Tibial nerve (tissue), 4 donors: ENCODE measurements at regions not wholly inside any gene's neighbourhood (a gene's known extent, or its start where the extent isn't known, plus 50 kb on each side); places are given as distances from the start of the nearest gene placed in this dataset.
"Not testable (repeated sequence)": the region's sequence is repeated elsewhere in the genome, so short reads cannot be mapped to it uniquely, and the experiment has no call there.

Source experiments
- DNase-seq, 2 donors: peaks; one replicate each; pipeline ENCODE4 v3.0.0-alpha.2; 2019; ENCODE audit warnings: low spot score in 2 of 2
- H3K27ac ChIP-seq, 4 donors: fragments of 200-600 bp; sonication (generic) in 3 of 4; one replicate each; pipeline ENCODE4 v1.5.1; 2017 to 2019; ENCODE audit warnings: mild to moderate bottlenecking in 1 of 4
- H3K27me3 ChIP-seq, 2 donors: fragments of 200-600 bp; sonication (generic) in 1 of 2; one replicate each; pipeline versions ENCODE4 v1.5.1 to v1.6.0; 2017 to 2019
- H3K36me3 ChIP-seq, 3 donors: fragments of 200-600 bp; sonication (generic); one replicate each; pipeline ENCODE4 v1.5.1; 2018 to 2019
- H3K4me1 ChIP-seq, 4 donors: fragments of 200-600 bp; sonication (generic) in 3 of 4; one replicate each; pipeline ENCODE4 v1.5.1; 2017 to 2019
- H3K4me3 ChIP-seq, 4 donors: fragments of 200-600 bp; sonication (generic) in 3 of 4; one replicate each; pipeline ENCODE4 v1.5.1; 2017 to 2019; ENCODE audit warnings: mild to moderate bottlenecking in 1 of 4, moderate library complexity in 1 of 4
- H3K9me3 ChIP-seq, 4 donors: fragments of 200-600 bp; sonication (generic) in 3 of 4; one replicate each; pipeline ENCODE4 v1.5.1; 2017 to 2019
- CTCF ChIP-seq, 5 experiments: fragments of 200-600 bp in 3 of 5; fragments of 450-650 bp in 2 of 5; sonication (generic) in 3 of 5; IDR thresholded peaks; one replicate each; pipeline ENCODE4 v1.5.1; 2016 to 2019; ENCODE audit warnings: antibody characterized with exemption in 5 of 5, mild to moderate bottlenecking in 3 of 5, moderate library complexity in 2 of 5
- EP300 ChIP-seq, 2 donors: sonication (generic); formaldehyde crosslinking; IDR thresholded peaks; one replicate each; pipeline ENCODE4 v1.6.1; 2017; ENCODE audit warnings: antibody characterized with exemption in 2 of 2, mild to moderate bottlenecking in 1 of 2
- POLR2A ChIP-seq, 2 donors: fragments of 450-650 bp; IDR thresholded peaks; one replicate each; pipeline ENCODE4 v1.6.1; 2017; ENCODE audit warnings: antibody characterized with exemption in 2 of 2, mild to moderate bottlenecking in 2 of 2, moderate library complexity in 2 of 2
- WGBS, 2 donors: methylation state at CpG; one replicate each; pipeline ENCODE4 v1.1.5; 2018; 5-methylcytosine and 5-hydroxymethylcytosine counted together

GRCh38 chr4:75321484-75321883 lies 192.7 kb downstream of the RCHY1 start:
- Histone ChIP-seq H3K27me3 (no peaks in the 10 kb centered on the region), H3K27ac (no peak overlapping the region), H3K9me3 (peaks cover 0 to 2% (median 0%) of the 10 kb centered on the region in 4 donors), H3K36me3 (no peaks in the 10 kb centered on the region), H3K4me1 (no peaks in the 10 kb centered on the region), H3K4me3 (no peak overlapping the region)
- no peak for TF ChIP-seq EP300 (IDR thresholded peaks at IDR 0.05)
- TF ChIP-seq POLR2A (IDR thresholded peaks at IDR 0.05), result no peak
- no peak for DNase-seq
- WGBS, 2 donors, result 66 to 73% methylated on average over 5 of the region's 5 CpGs

- 85 to 95% methylated on average over 10 of the region's 10 CpGs for WGBS, 2 donors
- not testable (repeated sequence) for H3K27me3 ChIP-seq
These were observed 196.6 kb downstream of the RCHY1 start for GRCh38 chr4:75317641-75318040.

GRCh38 chr4:75308049-75308448 lies 206.2 kb downstream of the RCHY1 start:
- DNase-seq, result no peak
- Histone ChIP-seq H3K27ac (no peak overlapping the region), H3K4me1 (no peaks in the 10 kb centered on the region), H3K36me3 (no peaks in the 10 kb centered on the region), H3K9me3 (peaks cover 0 to 19% (median 0%) of the 10 kb centered on the region in 4 donors), H3K27me3 (no peaks in the 10 kb centered on the region), H3K4me3 (no peak overlapping the region)
- TF ChIP-seq CTCF (IDR thresholded peaks at IDR 0.05) (no peak), EP300 (IDR thresholded peaks at IDR 0.05) (no peak), POLR2A (IDR thresholded peaks at IDR 0.05) (no peak)
- WGBS, 2 donors, result 25 to 52% methylated on average over 1 of the region's 1 CpG

More at GRCh38 chr4:75317641-75318040, 196.6 kb downstream of the RCHY1 start:
- peaks cover 0 to 30% (median 0%) of the 10 kb centered on the region in 4 donors for H3K9me3 ChIP-seq
- H3K27ac ChIP-seq, H3K36me3 ChIP-seq, H3K4me3 ChIP-seq, DNase-seq, H3K4me1 ChIP-seq: not testable (repeated sequence)

- H3K4me1 ChIP-seq, result no peaks in the 10 kb centered on the region
- H3K36me3 ChIP-seq, result no peaks in the 10 kb centered on the region
- H3K9me3 ChIP-seq, result peaks cover 0 to 17% (median 0%) of the 10 kb centered on the region in 4 donors
- no peaks in the 10 kb centered on the region for H3K27me3 ChIP-seq
- TF ChIP-seq POLR2A (IDR thresholded peaks at IDR 0.05) (no peak), CTCF (IDR thresholded peaks at IDR 0.05) (no peak)
- DNase-seq, result no peak
- WGBS, 2 donors, result 64 to 72% methylated on average over 3 of the region's 3 CpGs
- H3K4me3 ChIP-seq, result no peak overlapping the region
- H3K27ac ChIP-seq, result no peak overlapping the region
These were observed 207.7 kb downstream of the RCHY1 start for GRCh38 chr4:75306506-75306905.

GRCh38 chr4:75302648-75303047 lies 211.6 kb downstream of the RCHY1 start:
- peaks cover 0 to 14% (median 0%) of the 10 kb centered on the region in 4 donors for H3K9me3 ChIP-seq
- no peaks in the 10 kb centered on the region for H3K4me1 ChIP-seq
- no peak overlapping the region for H3K27ac ChIP-seq
- H3K4me3 ChIP-seq, result no peak overlapping the region
- H3K27me3 ChIP-seq, result no peaks in the 10 kb centered on the region
- no peak for DNase-seq
- no peaks in the 10 kb centered on the region for H3K36me3 ChIP-seq
- no peak for TF ChIP-seq EP300 (IDR thresholded peaks at IDR 0.05)
- no peak for TF ChIP-seq CTCF (IDR thresholded peaks at IDR 0.05)
- no peak for TF ChIP-seq POLR2A (IDR thresholded peaks at IDR 0.05)
- WGBS, 2 donors, result 76 to 81% methylated on average over 2 of the region's 2 CpGs

- Histone ChIP-seq H3K36me3 (no peaks in the 10 kb centered on the region), H3K27ac (no peak overlapping the region), H3K9me3 (peaks cover 0 to 3% (median 0%) of the 10 kb centered on the region in 4 donors), H3K27me3 (no peaks in the 10 kb centered on the region), H3K4me1 (no peaks in the 10 kb centered on the region), H3K4me3 (no peak overlapping the region)
- no peak for TF ChIP-seq POLR2A (IDR thresholded peaks at IDR 0.05)
- no peak for TF ChIP-seq CTCF (IDR thresholded peaks at IDR 0.05)
- TF ChIP-seq EP300 (IDR thresholded peaks at IDR 0.05), result no peak
- WGBS, 2 donors, result 29 to 38% methylated on average over 7 of the region's 7 CpGs
- no peak for DNase-seq
These were observed 224.2 kb downstream of the RCHY1 start for GRCh38 chr4:75289914-75290582.
